ENCODE measurements at regions not wholly inside any gene's neighbourhood (a gene's known extent, or its start where the extent isn't known, plus 50 kb on each side); places are given as distances from the start of the nearest gene placed in this dataset.

- TF ChIP-seq CTCF (IDR thresholded peaks at IDR 0.05) (no peak), POLR2AphosphoS5 (IDR thresholded peaks at IDR 0.05) (no peak)
Observed at GRCh38 chr9:80489329-80489728, 917.6 kb downstream of the TLE4 start.

Measured in upper lobe of left lung (tissue), 4 donors.